ENCODE measurements at regions not wholly inside any gene's neighbourhood (a gene's known extent, or its start where the extent isn't known, plus 50 kb on each side); places are given as distances from the start of the nearest gene placed in this dataset.
A peak's percentile ranks its signal among the peaks of the same experiment; 100 is the strongest.

- Histone ChIP-seq H3K18ac (ENCODE audit: low read depth in 1 of 2, low read length in 2 of 2) (no peak overlapping the region), H3K27ac (ENCODE audit: low read length, poor library complexity, severe bottlenecking) (no peak overlapping the region), H2BK15ac (ENCODE audit: low read depth, poor library complexity, severe bottlenecking) (no peak overlapping the region), H2BK5ac (ENCODE audit: low read depth, low read length, poor library complexity, severe bottlenecking) (no peak overlapping the region), H3K23ac (ENCODE audit: low read length in 2 of 2) (no peak overlapping the region), H3K4me1 (ENCODE audit: control insufficient read depth, insufficient read depth, low read depth, low read length) (no peaks in the 10 kb centered on the region), H2AFZ (ENCODE audit: low read depth, low read length) (no peak overlapping the region), H3K4me3 (ENCODE audit: insufficient read depth in 1 of 2, low read depth in 1 of 2, low read length in 2 of 2) (no peak overlapping the region), H3K36me3 (ENCODE audit: control insufficient read depth in 1 of 2, insufficient read depth in 2 of 2, low read depth in 1 of 2, low read length in 2 of 2) (no peaks in the 10 kb centered on the region), H4K8ac (ENCODE audit: low read length) (no peak overlapping the region), H4K91ac (ENCODE audit: low read length) (no peak overlapping the region), H3K4ac (ENCODE audit: low read depth in 1 of 2, low read length in 2 of 2) (no peak overlapping the region), H3K4me2 (ENCODE audit: low read length, poor library complexity, severe bottlenecking) (no peak overlapping the region), H3K27me3 (ENCODE audit: control insufficient read depth in 1 of 2, insufficient read depth in 1 of 2, low read length in 2 of 2) (no peaks in the 10 kb centered on the region), H2AK5ac (ENCODE audit: low read length, severe bottlenecking) (no peak overlapping the region), H3K9me3 (ENCODE audit: control insufficient read depth, low read length) (no peaks in the 10 kb centered on the region), H3K9ac (ENCODE audit: low read length) (no peak overlapping the region), H3K14ac (ENCODE audit: low read length in 2 of 2) (no peak overlapping the region), H3K79me1 (replicated peaks; ENCODE audit: low read length, poor library complexity, severe bottlenecking) (no peaks in the 10 kb centered on the region), H2BK120ac (ENCODE audit: low read depth, low read length) (no peak overlapping the region), H2BK12ac (ENCODE audit: low read length in 2 of 2) (no peak overlapping the region)
- no peak for DNase-seq
- no CpG with 5 or more reads among the region's 1 CpG for WGBS
Measured at GRCh38 chr3:117728226-117728625, 1018.6 kb downstream of the TUSC7 start.

GRCh38 chr3:117734496-117734895, 1024.9 kb downstream of the TUSC7 start:
- H2BK5ac ChIP-seq (ENCODE audit: low read depth, low read length, poor library complexity, severe bottlenecking), result no peak overlapping the region
- no peak overlapping the region for H3K18ac ChIP-seq (ENCODE audit: low read depth in 1 of 2, low read length in 2 of 2)
- no peaks in the 10 kb centered on the region for H3K4me1 ChIP-seq (ENCODE audit: control insufficient read depth, insufficient read depth, low read depth, low read length)
- H2AK5ac ChIP-seq (ENCODE audit: low read length, severe bottlenecking), result no peak overlapping the region
- H3K4me3 ChIP-seq (ENCODE audit: insufficient read depth in 1 of 2, low read depth in 1 of 2, low read length in 2 of 2), result no peak overlapping the region
- H3K9ac ChIP-seq (ENCODE audit: low read length), result no peak overlapping the region
- H2AFZ ChIP-seq (ENCODE audit: low read depth, low read length), result no peak overlapping the region
- no peak overlapping the region for H3K14ac ChIP-seq (ENCODE audit: low read length in 2 of 2)
- no peaks in the 10 kb centered on the region for H3K79me1 ChIP-seq (replicated peaks; ENCODE audit: low read length, poor library complexity, severe bottlenecking)
- no peak overlapping the region for H3K4me2 ChIP-seq (ENCODE audit: low read length, poor library complexity, severe bottlenecking)
- no peak overlapping the region for H3K4ac ChIP-seq (ENCODE audit: low read depth in 1 of 2, low read length in 2 of 2)
- no peak overlapping the region for H4K8ac ChIP-seq (ENCODE audit: low read length)
- WGBS, result no CpG with 5 or more reads among the region's 3 CpGs
- H2BK120ac ChIP-seq (ENCODE audit: low read depth, low read length), result no peak overlapping the region
- peak overlapping the region; percentile 93 for H3K27ac ChIP-seq (ENCODE audit: low read length, poor library complexity, severe bottlenecking)
- peak; percentile 43 for DNase-seq
- H4K91ac ChIP-seq (ENCODE audit: low read length), result no peak overlapping the region
- no peaks in the 10 kb centered on the region for H3K36me3 ChIP-seq (ENCODE audit: control insufficient read depth in 1 of 2, insufficient read depth in 2 of 2, low read depth in 1 of 2, low read length in 2 of 2)
- no peaks in the 10 kb centered on the region for H3K9me3 ChIP-seq (ENCODE audit: control insufficient read depth, low read length)
- H2BK12ac ChIP-seq (ENCODE audit: low read length in 2 of 2), result no peak overlapping the region
- no peak overlapping the region for H3K23ac ChIP-seq (ENCODE audit: low read length in 2 of 2)
- H3K27me3 ChIP-seq (ENCODE audit: control insufficient read depth in 1 of 2, insufficient read depth in 1 of 2, low read length in 2 of 2), result no peaks in the 10 kb centered on the region
- H2BK15ac ChIP-seq (ENCODE audit: low read depth, poor library complexity, severe bottlenecking), result no peak overlapping the region

- H4K91ac ChIP-seq (ENCODE audit: low read length), result no peak overlapping the region
- no peaks in the 10 kb centered on the region for H3K36me3 ChIP-seq (ENCODE audit: control insufficient read depth in 1 of 2, insufficient read depth in 2 of 2, low read depth in 1 of 2, low read length in 2 of 2)
- H2BK12ac ChIP-seq (ENCODE audit: low read length in 2 of 2), result no peak overlapping the region
- WGBS, result 31% methylated on average over 2 of the region's 2 CpGs
- no peaks in the 10 kb centered on the region for H3K9me3 ChIP-seq (ENCODE audit: control insufficient read depth, low read length)
- no peak overlapping the region for H3K4me2 ChIP-seq (ENCODE audit: low read length, poor library complexity, severe bottlenecking)
- DNase-seq, result peak; percentile 38
- no peak overlapping the region for H2BK15ac ChIP-seq (ENCODE audit: low read depth, poor library complexity, severe bottlenecking)
- no peaks in the 10 kb centered on the region for H3K27me3 ChIP-seq (ENCODE audit: control insufficient read depth in 1 of 2, insufficient read depth in 1 of 2, low read length in 2 of 2)
- peak overlapping the region; percentile 93 for H3K27ac ChIP-seq (ENCODE audit: low read length, poor library complexity, severe bottlenecking)
- H3K4me1 ChIP-seq (ENCODE audit: control insufficient read depth, insufficient read depth, low read depth, low read length), result no peaks in the 10 kb centered on the region
- H2AFZ ChIP-seq (ENCODE audit: low read depth, low read length), result no peak overlapping the region
- no peak overlapping the region for H3K23ac ChIP-seq (ENCODE audit: low read length in 2 of 2)
- no peak overlapping the region for H3K4me3 ChIP-seq (ENCODE audit: insufficient read depth in 1 of 2, low read depth in 1 of 2, low read length in 2 of 2)
- H4K8ac ChIP-seq (ENCODE audit: low read length), result no peak overlapping the region
- H3K18ac ChIP-seq (ENCODE audit: low read depth in 1 of 2, low read length in 2 of 2), result no peak overlapping the region
- H2BK5ac ChIP-seq (ENCODE audit: low read depth, low read length, poor library complexity, severe bottlenecking), result no peak overlapping the region
- no peak overlapping the region for H3K9ac ChIP-seq (ENCODE audit: low read length)
- no peak overlapping the region for H2BK120ac ChIP-seq (ENCODE audit: low read depth, low read length)
- H2AK5ac ChIP-seq (ENCODE audit: low read length, severe bottlenecking), result no peak overlapping the region
- no peak overlapping the region for H3K4ac ChIP-seq (ENCODE audit: low read depth in 1 of 2, low read length in 2 of 2)
- no peak overlapping the region for H3K14ac ChIP-seq (ENCODE audit: low read length in 2 of 2)
- H3K79me1 ChIP-seq (replicated peaks; ENCODE audit: low read length, poor library complexity, severe bottlenecking), result no peaks in the 10 kb centered on the region
Measured at GRCh38 chr3:117735481-117736101, 1026.0 kb downstream of the TUSC7 start.

- no peaks in the 10 kb centered on the region for H3K36me3 ChIP-seq (ENCODE audit: control insufficient read depth in 1 of 2, insufficient read depth in 2 of 2, low read depth in 1 of 2, low read length in 2 of 2)
- no peak overlapping the region for H3K14ac ChIP-seq (ENCODE audit: low read length in 2 of 2)
- H2BK5ac ChIP-seq (ENCODE audit: low read depth, low read length, poor library complexity, severe bottlenecking), result no peak overlapping the region
- no peaks in the 10 kb centered on the region for H3K4me1 ChIP-seq (ENCODE audit: control insufficient read depth, insufficient read depth, low read depth, low read length)
- H3K4me3 ChIP-seq (ENCODE audit: insufficient read depth in 1 of 2, low read depth in 1 of 2, low read length in 2 of 2), result no peak overlapping the region
- no peak overlapping the region for H2AFZ ChIP-seq (ENCODE audit: low read depth, low read length)
- DNase-seq, result no peak
- H3K23ac ChIP-seq (ENCODE audit: low read length in 2 of 2), result no peak overlapping the region
- no peak overlapping the region for H3K9ac ChIP-seq (ENCODE audit: low read length)
- peak overlapping the region; percentile 15 for H3K27ac ChIP-seq (ENCODE audit: low read length, poor library complexity, severe bottlenecking)
- no peak overlapping the region for H2AK5ac ChIP-seq (ENCODE audit: low read length, severe bottlenecking)
- no peaks in the 10 kb centered on the region for H3K27me3 ChIP-seq (ENCODE audit: control insufficient read depth in 1 of 2, insufficient read depth in 1 of 2, low read length in 2 of 2)
- no peak overlapping the region for H2BK15ac ChIP-seq (ENCODE audit: low read depth, poor library complexity, severe bottlenecking)
- H4K91ac ChIP-seq (ENCODE audit: low read length), result no peak overlapping the region
- H3K9me3 ChIP-seq (ENCODE audit: control insufficient read depth, low read length), result no peaks in the 10 kb centered on the region
- H3K4me2 ChIP-seq (ENCODE audit: low read length, poor library complexity, severe bottlenecking), result no peak overlapping the region
- WGBS, result 90% methylated on average over 2 of the region's 3 CpGs
- H2BK12ac ChIP-seq (ENCODE audit: low read length in 2 of 2), result no peak overlapping the region
- H2BK120ac ChIP-seq (ENCODE audit: low read depth, low read length), result no peak overlapping the region
- H3K79me1 ChIP-seq (replicated peaks; ENCODE audit: low read length, poor library complexity, severe bottlenecking), result no peaks in the 10 kb centered on the region
- H4K8ac ChIP-seq (ENCODE audit: low read length), result no peak overlapping the region
- H3K18ac ChIP-seq (ENCODE audit: low read depth in 1 of 2, low read length in 2 of 2), result no peak overlapping the region
- no peak overlapping the region for H3K4ac ChIP-seq (ENCODE audit: low read depth in 1 of 2, low read length in 2 of 2)
Measured at GRCh38 chr3:117736846-117737245, 1027.3 kb downstream of the TUSC7 start.

Data from mesenchymal stem cell (in vitro differentiated cells and primary cell).